HG03432 (cell line): ENCODE measurements at regions not wholly inside any gene's neighbourhood (a gene's known extent, or its start where the extent isn't known, plus 50 kb on each side); places are given as distances from the start of the nearest gene placed in this dataset.
"Not testable (repeated sequence)": the region's sequence is repeated elsewhere in the genome, so short reads cannot be mapped to it uniquely, and the experiment has no call there.

Experiments
- ATAC-seq: cut with Tn5 transposase; IDR thresholded peaks from one replicate; pipeline ENCODE4 v1.9.1; 2021; ENCODE audit warnings: mild to moderate bottlenecking, moderate library complexity; ENCODE audit not compliant: unreplicated experiment

GRCh38 chr7:73176813-73177212, 91.0 kb upstream of the SPDYE9 start:
- ATAC-seq, result not testable (repeated sequence)

GRCh38 chr7:73175322-73175721, 89.5 kb upstream of the SPDYE9 start:
- not testable (repeated sequence) for ATAC-seq

- not testable (repeated sequence) for ATAC-seq
These were observed 85.1 kb upstream of the SPDYE9 start for GRCh38 chr7:73170902-73171301.

GRCh38 chr7:73170415-73170814, 84.6 kb upstream of the SPDYE9 start:
- not testable (repeated sequence) for ATAC-seq

- not testable (repeated sequence) for ATAC-seq
These were observed 80.3 kb upstream of the SPDYE9 start for GRCh38 chr7:73166152-73166551.

- not testable (repeated sequence) for ATAC-seq
These were observed 76.8 kb upstream of the SPDYE9 start for GRCh38 chr7:73162680-73163079.

- ATAC-seq, result not testable (repeated sequence)
These were observed 75.9 kb upstream of the SPDYE9 start for GRCh38 chr7:73161727-73162126.

GRCh38 chr7:73157169-73157661, 71.4 kb upstream of the SPDYE9 start:
- not testable (repeated sequence) for ATAC-seq

- not testable (repeated sequence) for ATAC-seq
These were observed 70.8 kb upstream of the SPDYE9 start for GRCh38 chr7:73156510-73157168.

GRCh38 chr7:73154586-73155038, 68.8 kb upstream of the SPDYE9 start:
- ATAC-seq, result peak; percentile 95

- not testable (repeated sequence) for ATAC-seq
These were observed 68.2 kb upstream of the SPDYE9 start for GRCh38 chr7:73153921-73154585.

GRCh38 chr7:73148570-73148969, 62.7 kb upstream of the SPDYE9 start:
- ATAC-seq, result not testable (repeated sequence)

- not testable (repeated sequence) for ATAC-seq
These were observed 61.8 kb upstream of the SPDYE9 start for GRCh38 chr7:73147681-73148080.

- not testable (repeated sequence) for ATAC-seq
These were observed 58.2 kb upstream of the SPDYE9 start for GRCh38 chr7:73143993-73144392.

- ATAC-seq, result not testable (repeated sequence)
These were observed 52.1 kb upstream of the SPDYE9 start for GRCh38 chr7:73137922-73138321.
